HG03060 (cell line): ENCODE measurements at regions not wholly inside any gene's neighbourhood (a gene's known extent, or its start where the extent isn't known, plus 50 kb on each side); places are given as distances from the start of the nearest gene placed in this dataset.

Experiments used
- ATAC-seq: cut with Tn5 transposase; IDR thresholded peaks from one replicate; pipeline ENCODE4 v1.9.1; 2021; ENCODE audit warnings: low read depth, moderate number of reproducible peaks; ENCODE audit not compliant: unreplicated experiment

GRCh38 chr3:30113906-30114305 lies 492.5 kb upstream of the TGFBR2 start:
- no peak for ATAC-seq

GRCh38 chr3:30114918-30115317 lies 491.5 kb upstream of the TGFBR2 start:
- no peak for ATAC-seq

- no peak for ATAC-seq
Observed at GRCh38 chr3:30122359-30122758, 484.0 kb upstream of the TGFBR2 start.

GRCh38 chr3:30123224-30123623 lies 483.2 kb upstream of the TGFBR2 start:
- ATAC-seq = no peak

GRCh38 chr3:30123755-30124154 lies 482.6 kb upstream of the TGFBR2 start:
- no peak for ATAC-seq

- no peak for ATAC-seq
Observed at GRCh38 chr3:30124435-30125370, 481.7 kb upstream of the TGFBR2 start.

GRCh38 chr3:30129765-30130164 lies 476.6 kb upstream of the TGFBR2 start:
- no peak for ATAC-seq

GRCh38 chr3:30130391-30130790 lies 476.0 kb upstream of the TGFBR2 start:
- ATAC-seq = no peak

GRCh38 chr3:30131191-30131590 lies 475.2 kb upstream of the TGFBR2 start:
- no peak for ATAC-seq

GRCh38 chr3:30135190-30135589 lies 471.2 kb upstream of the TGFBR2 start:
- no peak for ATAC-seq

GRCh38 chr3:30139283-30139682 lies 467.1 kb upstream of the TGFBR2 start:
- no peak for ATAC-seq

- no peak for ATAC-seq
Observed at GRCh38 chr3:30140356-30141075, 465.9 kb upstream of the TGFBR2 start.

GRCh38 chr3:30141178-30141581 lies 465.2 kb upstream of the TGFBR2 start:
- no peak for ATAC-seq

- ATAC-seq = no peak
Observed at GRCh38 chr3:30141927-30142326, 464.5 kb upstream of the TGFBR2 start.

GRCh38 chr3:30142946-30143345 lies 463.5 kb upstream of the TGFBR2 start:
- no peak for ATAC-seq

GRCh38 chr3:30145281-30145680 lies 461.1 kb upstream of the TGFBR2 start:
- ATAC-seq = no peak

GRCh38 chr3:30146978-30147377 lies 459.4 kb upstream of the TGFBR2 start:
- no peak for ATAC-seq

- ATAC-seq = no peak
Observed at GRCh38 chr3:30154853-30155252, 451.5 kb upstream of the TGFBR2 start.

GRCh38 chr3:30155755-30156154 lies 450.6 kb upstream of the TGFBR2 start:
- no peak for ATAC-seq

GRCh38 chr3:30156586-30157498 lies 449.6 kb upstream of the TGFBR2 start:
- ATAC-seq = no peak

- ATAC-seq = no peak
Observed at GRCh38 chr3:30161375-30161774, 445.0 kb upstream of the TGFBR2 start.
